ENCODE measurements at regions not wholly inside any gene's neighbourhood (a gene's known extent, or its start where the extent isn't known, plus 50 kb on each side); places are given as distances from the start of the nearest gene placed in this dataset.

DNA sequence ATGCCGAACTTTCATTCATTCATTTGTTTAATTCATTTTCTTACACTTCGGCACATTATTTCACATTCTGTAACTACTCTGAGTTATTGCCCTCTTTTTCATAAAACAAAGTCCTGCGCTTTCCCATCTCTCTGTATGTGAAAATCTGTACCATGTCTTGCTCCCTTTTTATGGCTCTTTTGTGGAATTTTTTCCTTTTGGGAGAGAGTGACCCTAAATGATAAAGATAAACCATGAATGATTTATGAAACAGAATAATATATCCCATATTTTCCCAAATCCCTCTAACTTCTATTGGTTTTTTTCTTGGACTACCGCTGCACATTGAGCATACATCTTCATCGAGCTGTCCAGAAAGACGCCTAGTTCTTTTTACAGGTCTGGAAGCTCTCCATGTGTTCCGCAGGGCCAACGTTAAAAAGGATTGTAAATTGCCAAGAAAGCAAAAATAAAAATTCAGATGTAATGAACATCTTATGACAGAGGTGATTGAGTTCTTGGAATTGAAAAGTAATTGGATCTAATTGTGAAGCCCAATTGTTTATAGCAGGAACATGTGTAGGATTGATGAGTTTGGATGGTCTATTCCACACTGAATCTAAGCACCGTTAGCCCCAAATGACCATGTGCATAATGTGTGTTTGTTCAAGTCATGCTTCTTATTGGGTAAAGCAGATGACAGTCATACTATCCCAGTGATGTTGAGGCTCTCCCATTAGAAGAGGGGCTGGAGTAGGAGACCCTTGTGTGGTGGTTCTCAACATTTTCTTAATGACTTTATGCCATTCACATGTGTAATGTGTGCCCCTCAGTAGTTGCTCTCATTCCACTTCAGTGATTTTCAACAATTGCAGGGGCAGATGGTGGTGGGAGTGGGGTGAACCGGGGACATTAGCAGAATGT is 378.9 kb downstream of the DLEU7 start:
- TF ChIP-seq, protein P1, sequence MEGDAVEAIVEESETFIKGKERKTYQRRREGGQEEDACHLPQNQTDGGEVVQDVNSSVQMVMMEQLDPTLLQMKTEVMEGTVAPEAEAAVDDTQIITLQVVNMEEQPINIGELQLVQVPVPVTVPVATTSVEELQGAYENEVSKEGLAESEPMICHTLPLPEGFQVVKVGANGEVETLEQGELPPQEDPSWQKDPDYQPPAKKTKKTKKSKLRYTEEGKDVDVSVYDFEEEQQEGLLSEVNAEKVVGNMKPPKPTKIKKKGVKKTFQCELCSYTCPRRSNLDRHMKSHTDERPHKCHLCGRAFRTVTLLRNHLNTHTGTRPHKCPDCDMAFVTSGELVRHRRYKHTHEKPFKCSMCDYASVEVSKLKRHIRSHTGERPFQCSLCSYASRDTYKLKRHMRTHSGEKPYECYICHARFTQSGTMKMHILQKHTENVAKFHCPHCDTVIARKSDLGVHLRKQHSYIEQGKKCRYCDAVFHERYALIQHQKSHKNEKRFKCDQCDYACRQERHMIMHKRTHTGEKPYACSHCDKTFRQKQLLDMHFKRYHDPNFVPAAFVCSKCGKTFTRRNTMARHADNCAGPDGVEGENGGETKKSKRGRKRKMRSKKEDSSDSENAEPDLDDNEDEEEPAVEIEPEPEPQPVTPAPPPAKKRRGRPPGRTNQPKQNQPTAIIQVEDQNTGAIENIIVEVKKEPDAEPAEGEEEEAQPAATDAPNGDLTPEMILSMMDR (IDR thresholded peaks at IDR 0.05): no peak
- no peak for TF ChIP-seq EP300 (IDR thresholded peaks at IDR 0.05)
- no peak for TF ChIP-seq POLR2A (IDR thresholded peaks at IDR 0.05; ENCODE audit: low read depth)
- no peak for TF ChIP-seq POLR2AphosphoS5 (IDR thresholded peaks at IDR 0.05)

Measured in esophagus muscularis mucosa (tissue), 4 donors.